GM18909 (cell line): ENCODE measurements at regions not wholly inside any gene's neighbourhood (a gene's known extent, or its start where the extent isn't known, plus 50 kb on each side); places are given as distances from the start of the nearest gene placed in this dataset.

Source experiments
- ATAC-seq: cut with Tn5 transposase; IDR thresholded peaks from one replicate; pipeline ENCODE4 v1.9.1; 2021; ENCODE audit warnings: mild to moderate bottlenecking; ENCODE audit not compliant: unreplicated experiment, poor library complexity

DNA sequence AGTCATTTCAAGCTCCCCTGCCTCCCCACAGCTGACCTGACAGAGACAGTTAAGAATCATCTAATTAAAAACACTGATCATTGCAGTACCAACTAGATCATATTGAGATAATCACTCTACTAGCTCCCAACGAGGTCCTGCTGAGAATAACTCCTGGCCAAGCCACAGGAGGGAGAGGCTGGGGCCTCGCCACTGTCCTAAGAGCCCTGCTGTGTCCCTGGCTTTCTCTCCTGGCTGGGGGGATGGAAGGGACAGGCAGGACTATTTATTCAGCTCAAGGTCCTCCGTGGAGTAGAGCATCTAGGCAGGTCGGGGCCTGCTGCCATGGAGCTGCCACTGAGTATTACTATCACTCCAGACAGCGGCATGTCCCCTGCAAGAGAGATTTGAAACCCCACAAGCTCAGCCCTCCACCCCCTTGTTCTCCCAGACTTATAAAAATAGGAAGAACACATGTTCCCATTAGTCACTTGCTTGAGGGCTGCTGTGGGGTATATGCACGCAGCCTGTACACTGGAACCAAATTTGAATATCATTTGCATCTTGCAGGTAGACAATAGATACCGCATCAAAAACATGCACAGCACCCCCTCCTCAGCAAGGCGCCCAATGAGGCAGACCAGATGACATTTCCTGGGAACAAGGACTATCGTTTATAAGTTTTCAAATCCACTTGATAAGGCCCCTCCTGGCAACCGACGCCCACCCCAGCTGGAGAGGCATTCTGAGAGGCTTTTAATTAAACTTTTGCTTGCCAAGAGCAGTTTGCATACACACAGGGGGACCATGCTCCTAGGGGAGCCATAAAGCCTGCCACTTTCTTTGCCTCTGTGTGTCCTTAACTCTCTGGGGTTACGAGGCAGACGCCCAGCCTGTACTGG, 385.2 kb upstream of the ZFHX3 start:
- ATAC-seq = no peak

- ATAC-seq = no peak
Measured at GRCh38 chr16:73430138-73430537, 382.2 kb upstream of the ZFHX3 start.

DNA sequence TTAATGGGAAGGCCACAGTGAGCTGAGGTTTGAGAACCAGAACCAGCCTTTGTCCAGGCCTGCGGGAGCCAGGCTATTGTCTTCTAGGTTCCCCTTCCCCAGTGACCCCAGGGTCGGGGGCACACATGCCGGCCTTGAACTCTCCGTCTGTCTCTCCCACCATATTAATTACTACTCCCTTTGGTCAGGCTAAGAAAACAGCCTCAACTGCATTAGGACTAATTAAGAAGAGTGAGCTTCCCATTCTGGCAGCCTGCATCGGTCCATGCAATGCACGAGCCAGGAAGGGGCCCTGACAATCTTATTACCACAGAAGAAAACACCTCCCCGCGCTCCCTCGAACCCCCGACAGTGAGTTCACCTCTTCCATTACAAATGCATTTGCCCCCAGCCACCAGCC, 380.2 kb upstream of the ZFHX3 start:
- no peak for ATAC-seq

GRCh38 chr16:73427164-73427563, 379.2 kb upstream of the ZFHX3 start:
- no peak for ATAC-seq

- no peak for ATAC-seq
Measured at GRCh38 chr16:73426433-73427160, 378.7 kb upstream of the ZFHX3 start.

DNA sequence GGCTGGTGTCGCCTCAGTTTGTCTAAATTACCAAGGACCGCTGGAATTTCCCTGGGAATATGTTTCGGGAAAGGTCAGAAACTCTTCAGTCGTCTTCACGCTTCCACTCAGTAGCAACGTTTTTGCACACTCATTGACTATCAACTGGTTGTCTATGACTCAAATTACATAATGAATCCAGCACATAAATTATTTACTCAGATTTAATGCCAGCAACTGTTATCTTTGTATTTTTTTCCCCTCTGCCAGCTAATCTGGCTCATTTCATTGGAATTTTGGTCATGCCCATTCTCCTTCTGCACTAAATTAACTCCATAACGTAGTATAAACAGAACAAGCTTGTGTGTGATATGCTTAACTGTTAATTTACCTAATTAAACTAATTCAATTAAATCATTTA, 372.7 kb upstream of the ZFHX3 start:
- ATAC-seq = no peak

DNA sequence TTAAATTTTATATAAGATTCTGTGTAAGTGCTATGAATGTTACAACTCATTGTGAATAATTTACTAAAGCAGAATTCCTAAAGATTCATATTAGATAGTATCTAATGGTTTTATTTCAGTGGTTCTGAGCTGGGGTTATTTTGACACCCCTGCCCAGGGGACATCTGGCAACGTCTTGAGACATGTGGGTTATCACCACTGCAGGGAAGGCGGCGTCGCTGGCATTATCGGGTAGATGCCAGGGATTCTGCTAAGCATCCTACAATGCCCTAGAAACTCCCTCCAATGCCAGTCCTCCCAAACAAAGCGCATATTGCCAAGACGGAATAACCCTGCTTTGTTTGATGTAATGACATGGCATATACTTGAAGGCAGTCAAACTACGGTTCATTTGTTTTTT, 372.3 kb upstream of the ZFHX3 start:
- ATAC-seq = no peak

DNA sequence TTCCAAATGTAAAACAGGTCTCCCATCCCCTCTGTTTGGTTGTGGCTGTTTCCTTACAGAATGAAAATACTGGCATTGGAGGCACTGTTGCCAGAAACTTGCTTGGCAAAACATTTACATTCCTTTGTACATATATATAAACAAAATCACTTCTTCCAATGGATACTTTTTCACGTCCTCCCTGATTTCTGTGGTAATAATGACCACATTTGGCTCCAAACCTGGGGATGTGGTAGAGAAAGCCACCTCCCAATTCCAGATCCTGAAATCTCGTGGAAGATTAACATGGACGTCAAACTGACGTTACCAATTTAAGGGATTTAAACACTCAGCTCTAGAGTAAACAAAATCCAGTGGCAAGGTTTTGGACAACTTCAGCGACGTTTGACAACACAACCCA, 370.8 kb upstream of the ZFHX3 start:
- no peak for ATAC-seq

DNA sequence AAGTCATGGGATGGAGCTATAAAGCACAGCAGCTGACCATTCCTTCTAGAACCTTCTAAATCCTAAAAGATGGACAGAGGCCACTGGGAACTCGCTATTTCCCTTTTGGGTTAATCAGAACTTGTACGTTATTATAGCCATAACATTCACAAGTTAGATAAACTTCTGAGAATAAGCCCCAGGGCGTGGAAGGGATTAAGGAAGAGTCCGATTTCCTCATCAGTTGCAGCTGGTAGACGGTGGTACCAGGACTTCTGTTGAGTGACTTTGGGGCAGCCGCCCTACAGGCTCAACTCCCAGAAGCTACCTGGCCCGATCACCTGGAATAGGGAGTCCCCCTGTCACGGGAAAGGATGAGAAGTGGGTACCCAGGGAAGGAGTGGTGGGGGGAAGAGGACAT, 370.1 kb upstream of the ZFHX3 start:
- ATAC-seq = no peak

DNA sequence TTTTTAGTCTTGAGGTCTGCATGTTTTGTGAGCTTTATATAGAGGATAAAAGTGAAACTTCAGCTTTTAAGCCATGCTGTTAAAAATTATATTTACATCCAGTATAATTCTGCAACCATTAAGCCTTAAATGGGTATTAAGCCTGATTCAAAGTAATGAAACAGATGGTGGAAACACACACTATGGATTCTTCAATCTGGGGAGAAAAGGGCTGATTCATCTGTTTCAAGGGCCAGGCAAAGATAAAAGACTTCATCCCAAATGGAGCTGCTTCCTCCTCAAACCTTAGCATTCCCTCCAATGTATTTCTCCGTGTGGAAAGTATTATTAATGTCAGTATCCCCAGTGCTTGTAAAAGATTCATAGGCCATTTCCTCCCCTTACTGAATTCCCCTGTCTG, 367.4 kb upstream of the ZFHX3 start:
- ATAC-seq = no peak

GRCh38 chr16:73414638-73415037, 366.7 kb upstream of the ZFHX3 start:
- no peak for ATAC-seq

DNA sequence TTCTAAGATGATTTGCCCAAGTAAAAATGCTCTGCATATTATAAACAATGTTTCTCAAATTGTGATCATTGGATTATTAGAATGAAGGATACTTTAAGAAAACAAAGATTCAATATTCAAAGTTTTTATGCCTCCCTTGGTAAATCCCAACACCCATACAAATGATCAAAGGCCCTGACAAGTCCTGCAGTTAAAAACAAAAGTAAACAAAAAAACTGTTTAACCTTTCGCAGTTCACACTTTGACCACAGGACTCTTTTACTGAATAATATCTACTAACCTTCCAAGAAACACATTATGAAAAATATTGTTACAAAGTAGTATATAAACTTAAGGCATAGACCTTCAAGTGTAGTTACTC, 365.9 kb upstream of the ZFHX3 start:
- ATAC-seq = no peak

DNA sequence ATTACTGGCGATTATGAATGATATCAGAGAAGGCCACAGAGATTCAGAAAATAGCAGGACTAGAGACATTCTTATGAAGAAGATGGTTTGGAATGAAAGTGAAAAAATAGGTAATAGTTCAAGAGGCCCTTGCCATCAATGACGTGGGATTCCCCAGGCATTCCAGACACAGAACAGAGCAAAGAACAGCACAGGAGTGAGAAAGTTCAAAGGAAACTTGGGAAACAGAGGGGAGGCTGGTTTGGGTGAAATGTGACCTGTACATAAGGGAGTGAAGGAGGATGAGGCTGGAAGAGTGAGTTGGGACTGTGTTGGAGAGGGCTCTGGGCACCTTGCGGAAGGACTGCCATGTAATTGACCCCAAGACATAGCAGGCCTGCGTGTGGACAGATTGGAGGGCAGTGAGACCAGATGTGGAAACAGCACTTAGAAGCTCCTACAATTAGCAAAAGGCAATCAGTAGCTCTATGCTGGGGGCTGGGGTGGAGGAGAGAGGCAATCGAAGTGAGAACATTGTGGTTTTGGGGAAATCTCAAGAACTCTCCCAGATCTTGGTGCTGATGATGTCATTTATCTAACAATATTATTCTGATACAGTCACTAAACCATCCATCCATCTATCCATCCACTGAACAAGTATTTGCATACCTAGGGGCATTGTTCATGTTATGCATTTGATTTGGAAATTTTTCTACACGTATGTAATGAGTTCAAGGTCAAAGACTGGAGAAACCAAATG, 365.3 kb upstream of the ZFHX3 start:
- ATAC-seq = no peak

DNA sequence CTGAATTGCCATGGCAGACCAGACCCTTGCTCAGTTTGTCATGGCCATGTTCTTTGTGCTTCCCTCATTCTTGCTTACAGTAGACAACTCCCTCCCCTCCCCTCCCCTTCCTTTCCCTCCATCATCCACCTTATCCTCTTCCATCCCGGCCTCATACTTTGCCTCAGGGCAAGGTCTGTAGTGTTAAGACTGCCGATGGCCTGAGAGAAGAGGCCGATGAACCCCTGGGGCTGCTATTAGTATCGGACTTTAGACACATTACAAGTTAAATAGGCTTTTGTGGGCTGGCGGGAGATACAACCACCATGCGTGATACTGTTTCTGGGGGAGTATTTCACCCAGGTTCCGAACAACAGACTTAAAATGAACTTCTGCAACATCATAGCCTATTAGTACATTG, 364.5 kb upstream of the ZFHX3 start:
- ATAC-seq = no peak

GRCh38 chr16:73408716-73409115, 360.8 kb upstream of the ZFHX3 start:
- no peak for ATAC-seq

DNA sequence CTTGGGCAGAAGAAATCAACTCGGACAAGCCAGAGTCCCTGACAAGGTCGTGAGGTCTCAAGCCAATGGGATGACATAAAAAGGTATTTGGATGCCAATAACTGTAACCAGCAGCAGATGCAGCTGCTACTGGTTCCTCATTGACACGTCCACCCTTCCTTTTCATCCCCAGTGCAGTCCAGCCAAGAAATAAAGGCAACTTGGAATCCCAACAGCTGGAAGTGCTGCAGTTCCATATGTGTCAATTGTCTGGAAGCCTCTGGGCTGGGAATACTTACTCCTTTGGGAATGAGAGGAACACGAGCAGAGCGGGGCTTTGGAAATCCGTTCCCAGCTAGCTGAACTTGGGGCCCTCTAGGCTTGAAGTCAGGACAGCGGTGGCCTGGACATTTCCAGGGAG, 360.4 kb upstream of the ZFHX3 start:
- no peak for ATAC-seq

DNA sequence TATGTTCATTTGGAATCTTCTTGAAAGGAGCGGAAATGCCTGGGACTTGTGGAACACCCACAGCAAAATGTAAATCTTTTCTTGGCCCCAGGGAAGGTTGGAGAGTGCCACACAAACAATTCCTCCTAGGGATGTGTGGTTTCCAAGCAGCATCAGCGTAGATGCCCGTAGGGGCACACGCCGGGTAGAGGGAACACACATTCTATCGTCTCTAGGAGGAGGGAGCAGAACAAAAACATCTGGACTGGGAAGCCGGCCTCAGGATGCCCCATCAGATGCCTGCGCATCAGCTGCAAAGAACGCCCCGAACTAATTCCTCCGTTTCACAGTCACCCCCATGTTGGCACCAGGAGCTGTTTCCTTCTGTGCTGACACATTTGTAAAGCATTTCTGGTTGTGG, 357.9 kb upstream of the ZFHX3 start:
- ATAC-seq = no peak

- no peak for ATAC-seq
Measured at GRCh38 chr16:73404001-73404400, 356.1 kb upstream of the ZFHX3 start.

GRCh38 chr16:73403291-73403690, 355.4 kb upstream of the ZFHX3 start:
- no peak for ATAC-seq

DNA sequence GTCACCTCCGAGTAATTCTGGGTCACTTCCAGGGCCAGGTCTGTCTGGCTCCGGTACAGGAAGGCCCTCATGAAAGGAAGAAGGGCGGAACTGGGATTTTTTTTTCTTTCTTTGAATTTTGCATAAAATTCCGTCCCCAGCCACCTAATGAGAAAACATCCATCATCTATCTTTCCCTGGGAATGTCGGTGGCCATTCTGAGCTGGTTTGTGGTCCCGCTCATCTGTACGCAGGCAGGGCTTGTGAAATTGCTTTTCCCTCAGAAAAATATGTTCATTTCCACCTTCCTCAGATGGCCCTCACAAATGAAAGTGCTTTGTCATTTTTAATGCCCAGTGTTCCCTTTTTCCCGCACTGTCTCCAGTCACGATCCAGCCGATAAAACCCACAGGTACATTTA, 353.0 kb upstream of the ZFHX3 start:
- no peak for ATAC-seq

GRCh38 chr16:73399997-73400396, 352.1 kb upstream of the ZFHX3 start:
- ATAC-seq = no peak
